Prostate gland (tissue), 2 donors: ENCODE measurements at regions not wholly inside any gene's neighbourhood (a gene's known extent, or its start where the extent isn't known, plus 50 kb on each side); places are given as distances from the start of the nearest gene placed in this dataset.

Source experiments
- DNase-seq: peaks from one replicate; pipeline ENCODE4 v3.0.0-alpha.2; 2019; ENCODE audit warnings: low spot score
- H3K27ac ChIP-seq, 2 donors: fragments of 200-600 bp; sonication (generic); 2 replicates each; pipeline ENCODE4 v1.5.1; 2017 to 2019
- H3K27me3 ChIP-seq: fragments of 200-600 bp; sonication (generic); replicated peaks from 2 replicates; pipeline ENCODE4 v1.5.1; 2019; ENCODE audit not compliant: insufficient read depth
- H3K36me3 ChIP-seq, 2 donors: fragments of 200-600 bp; sonication (generic); 1 replicate in 1 of 2; 2 replicates in 1 of 2; pipeline versions ENCODE4 v1.5.1 to v1.8.1; 2017 to 2019
- H3K4me1 ChIP-seq: fragments of 200-600 bp; sonication (generic); replicated peaks from 2 replicates; pipeline ENCODE4 v1.5.1; 2019
- H3K4me3 ChIP-seq, 2 donors: fragments of 200-600 bp; sonication (generic); 2 replicates each; pipeline ENCODE4 v1.5.1; 2017 to 2019
- H3K9me3 ChIP-seq: fragments of 200-600 bp; sonication (generic); 2 replicates; pipeline ENCODE4 v1.5.1; 2017
- CTCF ChIP-seq, 4 experiments: fragments of 200-600 bp in 2 of 4; fragments of 450-650 bp in 2 of 4; sonication (generic) in 2 of 4; IDR thresholded peaks; 1 replicate in 3 of 4; 2 replicates in 1 of 4; pipeline ENCODE4 v1.5.1; 2016 to 2019; ENCODE audit warnings: antibody characterized with exemption in 4 of 4, mild to moderate bottlenecking in 2 of 4, moderate library complexity in 2 of 4
- POLR2A ChIP-seq: fragments of 450-650 bp; IDR thresholded peaks from one replicate; pipeline ENCODE4 v1.6.1; 2016; ENCODE audit warnings: antibody characterized with exemption, mild to moderate bottlenecking
- POLR2AphosphoS5 ChIP-seq: sonication (generic); formaldehyde crosslinking; IDR thresholded peaks from one replicate; pipeline ENCODE4 v1.6.1; 2017; ENCODE audit warnings: antibody characterized with exemption
- WGBS: methylation state at CpG from one replicate; pipeline ENCODE4 v1.1.5; 2018; 5-methylcytosine and 5-hydroxymethylcytosine counted together
- intact Hi-C: fragments of 100-400 bp; cut with DNase I; formaldehyde crosslinking; loops from one replicate; pipeline ENCODE4 v1.14.2; 2022

GRCh38 chr10:3708852-3709251, 76.2 kb downstream of the KLF6 start:
- 66% methylated on average over 6 of the region's 6 CpGs for WGBS
- DNase-seq: no peak
- H3K4me3 ChIP-seq: no peak overlapping the region
- no peak for TF ChIP-seq POLR2A
- no peak for TF ChIP-seq POLR2AphosphoS5
- no peak for TF ChIP-seq CTCF (IDR thresholded peaks at IDR 0.05)
- H3K4me1 ChIP-seq: no peaks in the 10 kb centered on the region
- intact Hi-C loops: no loop called here
- H3K36me3 ChIP-seq: no peaks in the 10 kb centered on the region
- H3K27ac ChIP-seq: no peak overlapping the region
- no peaks in the 10 kb centered on the region for H3K27me3 ChIP-seq
- no peaks in the 10 kb centered on the region for H3K9me3 ChIP-seq

- Histone ChIP-seq H3K36me3 (no peaks in the 10 kb centered on the region), H3K27ac (no peak overlapping the region), H3K4me1 (no peaks in the 10 kb centered on the region), H3K9me3 (no peaks in the 10 kb centered on the region), H3K4me3 (no peak overlapping the region), H3K27me3 (no peaks in the 10 kb centered on the region)
- 76% methylated on average over 10 of the region's 10 CpGs for WGBS
- TF ChIP-seq POLR2AphosphoS5 (no peak), CTCF (IDR thresholded peaks at IDR 0.05) (no peak), POLR2A (no peak)
- DNase-seq: no peak
- intact Hi-C loops: no loop called here
These were observed 80.3 kb downstream of the KLF6 start for GRCh38 chr10:3704565-3705325.

- H3K4me3 ChIP-seq: no peak overlapping the region
- no peak overlapping the region for H3K27ac ChIP-seq
- WGBS: 64% methylated on average over 1 of the region's 1 CpG
- no peaks in the 10 kb centered on the region for H3K27me3 ChIP-seq
- DNase-seq: peak; percentile 43
- H3K9me3 ChIP-seq: no peaks in the 10 kb centered on the region
- TF ChIP-seq POLR2A (no peak), CTCF (IDR thresholded peaks at IDR 0.05) (no peak), POLR2AphosphoS5 (no peak)
- no peaks in the 10 kb centered on the region for H3K36me3 ChIP-seq
- no peaks in the 10 kb centered on the region for H3K4me1 ChIP-seq
- intact Hi-C loops: no loop called here
These were observed 82.4 kb downstream of the KLF6 start for GRCh38 chr10:3702569-3702968.

- 75% methylated on average over 11 of the region's 11 CpGs for WGBS
- no peak overlapping the region for H3K4me3 ChIP-seq
- H3K36me3 ChIP-seq: no peaks in the 10 kb centered on the region
- H3K27ac ChIP-seq: no peak overlapping the region
- no peak for DNase-seq
- no peak for TF ChIP-seq POLR2A
- no peak for TF ChIP-seq CTCF (IDR thresholded peaks at IDR 0.05)
- TF ChIP-seq POLR2AphosphoS5: no peak
- H3K9me3 ChIP-seq: no peaks in the 10 kb centered on the region
- no peaks in the 10 kb centered on the region for H3K4me1 ChIP-seq
- intact Hi-C loops: no loop called here
- H3K27me3 ChIP-seq: no peaks in the 10 kb centered on the region
These were observed 82.9 kb downstream of the KLF6 start for GRCh38 chr10:3702056-3702546.

GRCh38 chr10:3701491-3701890, 83.5 kb downstream of the KLF6 start:
- H3K9me3 ChIP-seq: no peaks in the 10 kb centered on the region
- DNase-seq: no peak
- H3K36me3 ChIP-seq: no peaks in the 10 kb centered on the region
- intact Hi-C loops: no loop called here
- H3K27me3 ChIP-seq: no peaks in the 10 kb centered on the region
- H3K4me1 ChIP-seq: no peaks in the 10 kb centered on the region
- 100% methylated on average over 1 of the region's 1 CpG for WGBS
- H3K27ac ChIP-seq: no peak overlapping the region
- TF ChIP-seq CTCF (IDR thresholded peaks at IDR 0.05) (no peak), POLR2AphosphoS5 (no peak), POLR2A (no peak)
- H3K4me3 ChIP-seq: no peak overlapping the region
